Left lobe of liver (tissue), 2 donors: ENCODE measurements at regions not wholly inside any gene's neighbourhood (a gene's known extent, or its start where the extent isn't known, plus 50 kb on each side); places are given as distances from the start of the nearest gene placed in this dataset.

Experiments
- ATAC-seq: fragments of 200-7000 bp; cut with Tn5 transposase; one replicate; pipeline ENCODE4 v1.9.1; 2020; ENCODE audit warnings: mild to moderate bottlenecking, moderate library complexity
- DNase-seq: peaks from one replicate; pipeline ENCODE4 v3.0.0-alpha.2; 2020; ENCODE audit warnings: low spot score
- donor health status: DM: no; HTN: no; CAD: no; lungs with moderate emphysema.
- donor health status: DM: no; HTN: yes; CAD: no.

- no peak for DNase-seq
- ATAC-seq = no peak
Observed at GRCh38 chr2:153028626-153029025, 310.2 kb downstream of the ARL6IP6 start.

GRCh38 chr2:153027533-153027932 is 309.1 kb downstream of the ARL6IP6 start:
- no peak for DNase-seq
- no peak for ATAC-seq

- ATAC-seq = no peak
- no peak for DNase-seq
Observed at GRCh38 chr2:153020201-153020600, 301.8 kb downstream of the ARL6IP6 start.

- DNase-seq (no peak), ATAC-seq (no peak)
Observed at GRCh38 chr2:153005071-153005730, 286.8 kb downstream of the ARL6IP6 start.

- ATAC-seq (no peak), DNase-seq (no peak)
Observed at GRCh38 chr2:153004627-153005026, 286.2 kb downstream of the ARL6IP6 start.

GRCh38 chr2:152974146-152974545 is 255.7 kb downstream of the ARL6IP6 start:
- DNase-seq (no peak), ATAC-seq (no peak)

- no peak for ATAC-seq
- DNase-seq = no peak
Observed at GRCh38 chr2:152971685-152972084, 253.3 kb downstream of the ARL6IP6 start.

GRCh38 chr2:152962446-152962845 is 244.0 kb downstream of the ARL6IP6 start:
- DNase-seq (no peak), ATAC-seq (no peak)

GRCh38 chr2:152961351-152961750 is 242.9 kb downstream of the ARL6IP6 start:
- ATAC-seq (no peak), DNase-seq (no peak)

GRCh38 chr2:152950126-152950525 is 231.7 kb downstream of the ARL6IP6 start:
- DNase-seq (no peak), ATAC-seq (no peak)

- no peak for ATAC-seq
Observed at GRCh38 chr2:152944099-152944498, 225.7 kb downstream of the ARL6IP6 start.

GRCh38 chr2:152942940-152943440 is 224.6 kb downstream of the ARL6IP6 start:
- DNase-seq (no peak), ATAC-seq (no peak)

More at GRCh38 chr2:152944099-152944498, 225.7 kb downstream of the ARL6IP6 start:
- DNase-seq = no peak

GRCh38 chr2:152930501-152930900 is 212.1 kb downstream of the ARL6IP6 start:
- ATAC-seq (no peak), DNase-seq (no peak)

- no peak for DNase-seq
- no peak for ATAC-seq
Observed at GRCh38 chr2:152929628-152930027, 211.2 kb downstream of the ARL6IP6 start.

GRCh38 chr2:152925547-152926448 is 207.4 kb downstream of the ARL6IP6 start:
- ATAC-seq (peak; percentile 91), DNase-seq (peak; percentile 53)

- DNase-seq = peak; percentile 60
- peak; percentile 87 for ATAC-seq
Observed at GRCh38 chr2:152924722-152925121, 206.3 kb downstream of the ARL6IP6 start.

GRCh38 chr2:152924219-152924618 is 205.8 kb downstream of the ARL6IP6 start:
- no peak for ATAC-seq
- no peak for DNase-seq

GRCh38 chr2:152920846-152921245 is 202.4 kb downstream of the ARL6IP6 start:
- no peak for ATAC-seq
- no peak for DNase-seq

GRCh38 chr2:152910970-152911369 is 192.6 kb downstream of the ARL6IP6 start:
- no peak for ATAC-seq

GRCh38 chr2:152907046-152907445 is 188.6 kb downstream of the ARL6IP6 start:
- ATAC-seq (no peak), DNase-seq (no peak)

More at GRCh38 chr2:152910970-152911369, 192.6 kb downstream of the ARL6IP6 start:
- no peak for DNase-seq

GRCh38 chr2:152894051-152894450 is 175.6 kb downstream of the ARL6IP6 start:
- DNase-seq (no peak), ATAC-seq (no peak)

GRCh38 chr2:152890736-152891135 is 172.3 kb downstream of the ARL6IP6 start:
- ATAC-seq (peak; percentile 51), DNase-seq (no peak)
